GM12878 (cell line): ENCODE measurements at regions not wholly inside any gene's neighbourhood (a gene's known extent, or its start where the extent isn't known, plus 50 kb on each side); places are given as distances from the start of the nearest gene placed in this dataset.

Experiments
- ATAC-seq: fragments of 200-7000 bp; cut with Tn5 transposase; 3 replicates; pipeline ENCODE4 v1.9.1; 2020; ENCODE audit warnings: mild to moderate bottlenecking, moderate library complexity
- BruUV-seq: library from RNA; stranded (reverse); fragments of 400-500 nt; replicated peaks from 2 replicates; lab custom pipeline; 2021; lab: Mats Ljungman, UMichigan
- CTCF ChIA-PET: fragments of 300-600 bp; sonication (Branson Sonifier 250); formaldehyde crosslinking; extraction: SDS; loops from one replicate; lab custom pipeline; 2021; ENCODE audit warnings: inconsistent platforms; lab: Yijun Ruan, JAX
- POLR2A ChIA-PET: fragments of 350-600 bp; formaldehyde crosslinking; extraction: SDS; loops from one replicate; lab custom pipeline; 2021; ENCODE audit warnings: inconsistent platforms; lab: Charles Lee
- RAD21 ChIA-PET: fragments of 300-600 bp; sonication (Branson Sonifier 250); formaldehyde crosslinking; loops from one replicate; lab custom pipeline; 2023; ENCODE audit warnings: antibody characterized with exemption; ENCODE audit not compliant: unreplicated experiment; lab: Charles Lee
- SMC1A ChIA-PET: fragments of 300-600 bp; sonication (Branson Sonifier 250); formaldehyde crosslinking; loops from one replicate; lab custom pipeline; 2023; ENCODE audit not compliant: unreplicated experiment, uncharacterized antibody; lab: Charles Lee
- DNase-seq: peaks from one replicate; pipeline ENCODE4 v3.0.0-alpha.2; 2011; ENCODE audit warnings: low read depth, low spot score
- FAIRE-seq: peaks from 3 replicates; lab custom pipeline; 2011; peaks lifted over from hg19 to GRCh38; lab: Jason Lieb, UNC
- H2AFZ ChIP-seq: 2 replicates; pipeline ENCODE4 v1.6.0; 2011; ENCODE audit warnings: low read depth, low read length, control low read depth; ENCODE audit not compliant: control insufficient read depth
- H3K27ac ChIP-seq: 2 replicates; pipeline ENCODE4 v1.5.1; 2011; ENCODE audit warnings: control low read depth; ENCODE audit not compliant: control insufficient read depth, insufficient read depth
- H3K27me3 ChIP-seq, 2 experiments: replicated peaks in 1 of 2; 2 replicates each; pipeline versions ENCODE4 v1.6.0 to v1.6.1; 2011; ENCODE audit warnings: low read length in 1 of 2; ENCODE audit not compliant: control insufficient read depth in 2 of 2, insufficient read depth in 2 of 2
- H3K36me3 ChIP-seq, 2 experiments: 2 replicates each; pipeline ENCODE4 v1.5.1; 2011; ENCODE audit warnings: low read length in 1 of 2; ENCODE audit not compliant: control insufficient read depth in 2 of 2, insufficient read depth in 2 of 2
- H3K4me1 ChIP-seq: 2 replicates; pipeline ENCODE4 v1.6.1; 2011; ENCODE audit warnings: mild to moderate bottlenecking, low read length, moderate library complexity, mixed read lengths; ENCODE audit not compliant: control insufficient read depth, insufficient read depth
- H3K4me2 ChIP-seq: 2 replicates; pipeline ENCODE4 v1.6.0; 2011; ENCODE audit warnings: control low read depth; ENCODE audit not compliant: control insufficient read depth, insufficient read depth
- H3K4me3 ChIP-seq: fragments of 200-600 bp; sonication (generic); 2 replicates; pipeline ENCODE4 v1.5.1; 2016
- H3K79me2 ChIP-seq: 2 replicates; pipeline ENCODE4 v1.6.0; 2011; ENCODE audit warnings: low read length; ENCODE audit not compliant: control insufficient read depth, insufficient read depth
- H3K9ac ChIP-seq: 2 replicates; pipeline ENCODE4 v1.8.0; 2011; ENCODE audit warnings: low read length, control low read depth, mixed read lengths; ENCODE audit not compliant: control insufficient read depth, insufficient read depth
- H3K9me3 ChIP-seq: replicated peaks from 3 replicates; pipeline ENCODE4 v1.5.1; 2011; ENCODE audit warnings: mild to moderate bottlenecking, low read length; ENCODE audit not compliant: control insufficient read depth, insufficient read depth
- H4K20me1 ChIP-seq: 2 replicates; pipeline ENCODE4 v1.6.0; 2011; ENCODE audit not compliant: control insufficient read depth, insufficient read depth
- ASH2L ChIP-seq: fragments of 300-600, 200-600 bp; sonication (generic); IDR thresholded peaks from 2 replicates; pipeline ENCODE4 v1.6.1; 2017; ENCODE audit warnings: low read depth, mild to moderate bottlenecking, borderline replicate concordance
- BCL11A ChIP-seq: IDR thresholded peaks from 2 replicates; pipeline ENCODE4 v1.6.1; 2011; ENCODE audit warnings: low read depth, low read length
- HDGF ChIP-seq: fragments of 450-650 bp; IDR thresholded peaks from 2 replicates; pipeline ENCODE4 v1.6.1; 2016; ENCODE audit warnings: antibody characterized with exemption
- MEF2A ChIP-seq: IDR thresholded peaks from 2 replicates; pipeline ENCODE4 v1.6.1; 2011; ENCODE audit warnings: low read depth, mild to moderate bottlenecking, low read length, moderate library complexity; ENCODE audit not compliant: insufficient read depth
- SMARCA5 ChIP-seq: fragments of 450-650 bp; IDR thresholded peaks from 2 replicates; pipeline ENCODE4 v1.6.1; 2017; ENCODE audit warnings: mild to moderate bottlenecking
- TCF3 ChIP-seq: IDR thresholded peaks from 2 replicates; pipeline ENCODE4 v1.6.1; 2012; ENCODE audit warnings: low read depth, mild to moderate bottlenecking, low read length, borderline replicate concordance; ENCODE audit not compliant: insufficient read depth
- WGBS: methylation state at CpG from one replicate; pipeline ENCODE4 v1.1.6; 2016; ENCODE audit warnings: low lambda C conversion rate; ENCODE audit not compliant: insufficient replicate concordance, insufficient coverage; ENCODE audit errors: missing lambda C conversion rate; 5-methylcytosine and 5-hydroxymethylcytosine counted together
- in situ Hi-C: fragments of 300-500 bp; cut with MboI; formaldehyde crosslinking; loops from 9 replicates; pipeline ENCODE4 v1.14.3; 2018; ENCODE audit warnings: mixed read lengths
- intact Hi-C: fragments of 100-400 bp; cut with micrococcal nuclease; formaldehyde crosslinking; loops from one replicate; pipeline ENCODE4 v1.14.2; 2022; ENCODE audit not compliant: unreplicated experiment
- TF ChIP-seq, protein P1 (sequence below): fragments of 450-650 bp; IDR thresholded peaks from 2 replicates; pipeline ENCODE4 v1.6.1; 2018; ENCODE audit warnings: borderline replicate concordance, mild to moderate bottlenecking; ENCODE audit not compliant: partially characterized antibody
- TF ChIP-seq, protein P2 (sequence below): fragments of 450-650 bp; IDR thresholded peaks from 2 replicates; pipeline ENCODE4 v1.6.1; 2016; ENCODE audit warnings: mild to moderate bottlenecking, moderate library complexity, borderline replicate concordance
- TF ChIP-seq, protein P3 (sequence below): IDR thresholded peaks from 2 replicates; pipeline ENCODE4 v1.6.1; 2011; ENCODE audit warnings: low read depth, mild to moderate bottlenecking, low read length, moderate library complexity, borderline replicate concordance; ENCODE audit errors: extremely low read depth

DNA sequence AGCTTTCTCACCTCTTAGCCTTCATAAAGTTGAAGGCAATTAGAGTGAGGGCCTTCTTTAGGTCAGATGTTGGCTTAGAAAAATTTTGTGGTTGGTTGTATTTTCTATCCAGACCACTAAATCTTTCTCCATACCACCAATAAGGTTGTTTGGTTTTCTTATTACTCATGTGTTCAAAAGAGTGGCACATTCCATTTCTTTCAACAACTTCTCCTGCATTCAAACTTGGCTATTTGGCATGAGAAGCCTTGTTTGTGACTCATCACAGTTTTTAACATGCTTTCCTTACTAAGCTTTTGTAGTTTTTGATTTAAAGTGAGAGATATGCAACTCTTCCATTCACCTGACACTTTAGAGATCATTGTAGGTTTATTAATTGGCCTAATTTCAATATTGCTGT lies 949.6 kb downstream of the TBC1D32 start:
- Histone ChIP-seq H3K4me2 (no peak overlapping the region), H3K36me3 (no peaks in the 10 kb centered on the region), H4K20me1 (no peaks in the 10 kb centered on the region), H2AFZ (no peak overlapping the region), H3K9ac (no peak overlapping the region), H3K4me1 (no peaks in the 10 kb centered on the region), H3K9me3 (no peaks in the 10 kb centered on the region), H3K27me3 (no peaks in the 10 kb centered on the region), H3K27ac (no peak overlapping the region), H3K79me2 (no peaks in the 10 kb centered on the region), H3K4me3 (no peak overlapping the region)
- no TSS peak for BruUV-seq
- DNase-seq, result no peak
- in situ Hi-C loops (no loop called here), intact Hi-C loops (no loop called here)
- ChIA-PET RAD21 (no interaction called here), SMC1A (no interaction called here), POLR2A (no interaction called here), CTCF (interaction anchor here (1.6 kb wide), 1 partner anchor 405 kb away, joined by 4 read pairs; no protein-coding TSS in a partner anchor)
- TF ChIP-seq, protein P1, sequence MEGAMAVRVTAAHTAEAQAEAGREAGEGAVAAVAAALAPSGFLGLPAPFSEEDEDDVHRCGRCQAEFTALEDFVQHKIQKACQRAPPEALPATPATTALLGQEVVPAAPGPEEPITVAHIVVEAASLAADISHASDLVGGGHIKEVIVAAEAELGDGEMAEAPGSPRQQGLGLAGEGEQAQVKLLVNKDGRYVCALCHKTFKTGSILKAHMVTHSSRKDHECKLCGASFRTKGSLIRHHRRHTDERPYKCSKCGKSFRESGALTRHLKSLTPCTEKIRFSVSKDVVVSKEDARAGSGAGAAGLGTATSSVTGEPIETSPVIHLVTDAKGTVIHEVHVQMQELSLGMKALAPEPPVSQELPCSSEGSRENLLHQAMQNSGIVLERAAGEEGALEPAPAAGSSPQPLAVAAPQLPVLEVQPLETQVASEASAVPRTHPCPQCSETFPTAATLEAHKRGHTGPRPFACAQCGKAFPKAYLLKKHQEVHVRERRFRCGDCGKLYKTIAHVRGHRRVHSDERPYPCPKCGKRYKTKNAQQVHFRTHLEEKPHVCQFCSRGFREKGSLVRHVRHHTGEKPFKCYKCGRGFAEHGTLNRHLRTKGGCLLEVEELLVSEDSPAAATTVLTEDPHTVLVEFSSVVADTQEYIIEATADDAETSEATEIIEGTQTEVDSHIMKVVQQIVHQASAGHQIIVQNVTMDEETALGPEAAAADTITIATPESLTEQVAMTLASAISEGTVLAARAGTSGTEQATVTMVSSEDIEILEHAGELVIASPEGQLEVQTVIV, result no peak
- TF ChIP-seq MEF2A, result no peak
- no peak for TF ChIP-seq BCL11A
- ATAC-seq, result no peak
- FAIRE-seq, result no peak

DNA sequence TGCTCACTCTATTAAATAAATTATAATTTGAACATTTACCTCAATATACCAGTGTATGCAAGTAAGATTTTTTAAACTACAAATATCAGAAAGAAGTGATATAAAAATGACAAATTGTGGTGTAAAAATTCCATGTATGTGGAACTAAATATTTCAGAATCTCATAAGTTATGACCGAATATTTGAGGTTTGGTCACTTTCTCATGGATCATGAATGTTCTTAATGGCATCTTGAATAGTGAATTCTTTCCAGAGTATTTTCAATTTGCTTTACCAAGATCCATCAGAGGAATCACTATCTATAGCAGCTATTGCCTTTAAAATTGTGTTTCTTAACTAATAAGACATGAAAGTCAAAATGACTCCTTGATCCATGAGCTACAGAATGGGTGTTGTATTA lies 950.6 kb downstream of the TBC1D32 start:
- RAD21 ChIA-PET, result no interaction called here
- Histone ChIP-seq H3K4me1 (no peaks in the 10 kb centered on the region), H3K79me2 (no peaks in the 10 kb centered on the region), H4K20me1 (no peaks in the 10 kb centered on the region), H3K27me3 (no peaks in the 10 kb centered on the region), H3K36me3 (no peaks in the 10 kb centered on the region), H3K9ac (no peak overlapping the region), H3K4me2 (no peak overlapping the region), H2AFZ (no peak overlapping the region), H3K4me3 (no peak overlapping the region), H3K27ac (no peak overlapping the region), H3K9me3 (no peaks in the 10 kb centered on the region)
- no TSS peak for BruUV-seq
- no peak for ATAC-seq
- intact Hi-C loops, result no loop called here
- TF ChIP-seq SMARCA5 (no peak), HDGF (no peak), TCF3 (no peak), ASH2L (no peak)
- TF ChIP-seq, protein P2, sequence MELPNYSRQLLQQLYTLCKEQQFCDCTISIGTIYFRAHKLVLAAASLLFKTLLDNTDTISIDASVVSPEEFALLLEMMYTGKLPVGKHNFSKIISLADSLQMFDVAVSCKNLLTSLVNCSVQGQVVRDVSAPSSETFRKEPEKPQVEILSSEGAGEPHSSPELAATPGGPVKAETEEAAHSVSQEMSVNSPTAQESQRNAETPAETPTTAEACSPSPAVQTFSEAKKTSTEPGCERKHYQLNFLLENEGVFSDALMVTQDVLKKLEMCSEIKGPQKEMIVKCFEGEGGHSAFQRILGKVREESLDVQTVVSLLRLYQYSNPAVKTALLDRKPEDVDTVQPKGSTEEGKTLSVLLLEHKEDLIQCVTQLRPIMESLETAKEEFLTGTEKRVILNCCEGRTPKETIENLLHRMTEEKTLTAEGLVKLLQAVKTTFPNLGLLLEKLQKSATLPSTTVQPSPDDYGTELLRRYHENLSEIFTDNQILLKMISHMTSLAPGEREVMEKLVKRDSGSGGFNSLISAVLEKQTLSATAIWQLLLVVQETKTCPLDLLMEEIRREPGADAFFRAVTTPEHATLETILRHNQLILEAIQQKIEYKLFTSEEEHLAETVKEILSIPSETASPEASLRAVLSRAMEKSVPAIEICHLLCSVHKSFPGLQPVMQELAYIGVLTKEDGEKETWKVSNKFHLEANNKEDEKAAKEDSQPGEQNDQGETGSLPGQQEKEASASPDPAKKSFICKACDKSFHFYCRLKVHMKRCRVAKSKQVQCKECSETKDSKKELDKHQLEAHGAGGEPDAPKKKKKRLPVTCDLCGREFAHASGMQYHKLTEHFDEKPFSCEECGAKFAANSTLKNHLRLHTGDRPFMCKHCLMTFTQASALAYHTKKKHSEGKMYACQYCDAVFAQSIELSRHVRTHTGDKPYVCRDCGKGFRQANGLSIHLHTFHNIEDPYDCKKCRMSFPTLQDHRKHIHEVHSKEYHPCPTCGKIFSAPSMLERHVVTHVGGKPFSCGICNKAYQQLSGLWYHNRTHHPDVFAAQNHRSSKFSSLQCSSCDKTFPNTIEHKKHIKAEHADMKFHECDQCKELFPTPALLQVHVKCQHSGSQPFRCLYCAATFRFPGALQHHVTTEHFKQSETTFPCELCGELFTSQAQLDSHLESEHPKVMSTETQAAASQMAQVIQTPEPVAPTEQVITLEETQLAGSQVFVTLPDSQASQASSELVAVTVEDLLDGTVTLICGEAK, result no peak
- TF ChIP-seq, protein P3, sequence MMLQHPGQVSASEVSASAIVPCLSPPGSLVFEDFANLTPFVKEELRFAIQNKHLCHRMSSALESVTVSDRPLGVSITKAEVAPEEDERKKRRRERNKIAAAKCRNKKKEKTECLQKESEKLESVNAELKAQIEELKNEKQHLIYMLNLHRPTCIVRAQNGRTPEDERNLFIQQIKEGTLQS, result no peak
- SMC1A ChIA-PET, result no interaction called here
- in situ Hi-C loops, result no loop called here
- CTCF ChIA-PET, result interaction anchor here (0.6 to 1.6 kb wide), 2 partner anchors 404 to 533 kb away, joined by 4 to 6 read pairs; no protein-coding TSS in a partner anchor
- POLR2A ChIA-PET, result no interaction called here
- 4% methylated on average over 1 of the region's 1 CpG for WGBS
- no peak for DNase-seq
- FAIRE-seq, result no peak
